K562 (cell line): ENCODE measurements at regions not wholly inside any gene's neighbourhood (a gene's known extent, or its start where the extent isn't known, plus 50 kb on each side); places are given as distances from the start of the nearest gene placed in this dataset.

Experiments used
- ATAC-seq: fragments of 200-7000 bp; cut with Tn5 transposase; 3 replicates; pipeline ENCODE4 v1.9.1; 2020; ENCODE audit warnings: moderate library complexity
- BruUV-seq: library from RNA; stranded (reverse); fragments of 400-500 nt; replicated peaks from 2 replicates; lab custom pipeline; 2021; lab: Mats Ljungman, UMichigan
- CTCF ChIA-PET: fragments of 300-600 bp; formaldehyde crosslinking; extraction: SDS; loops from one replicate; lab custom pipeline; 2021; ENCODE audit warnings: low intra/inter-chr PET ratio; lab: Yijun Ruan, JAX
- POLR2A ChIA-PET: fragments of 300-600, 350-650 bp; sonication (Branson Sonifier 250); formaldehyde crosslinking; extraction: SDS; loops from one replicate; lab custom pipeline; 2021; ENCODE audit warnings: antibody characterized with exemption, inconsistent platforms; lab: Yijun Ruan, JAX
- DNase-seq, 4 experiments: peaks; one replicate each; pipeline versions ENCODE4 v3.0.0 to v3.0.0-alpha.2; 2011 to 2018; ENCODE audit warnings: low spot score in 3 of 4, mixed read lengths in 3 of 4; ENCODE audit errors: extremely low read depth in 1 of 4
- FAIRE-seq: peaks from 2 replicates; lab custom pipeline; 2011; peaks lifted over from hg19 to GRCh38; lab: Jason Lieb, UNC
- H2AFZ ChIP-seq: 2 replicates; pipeline ENCODE4 v1.6.0; 2011; ENCODE audit warnings: low read depth, low read length, control low read depth, inconsistent platforms
- H3K27ac ChIP-seq: fragments of 200-600 bp; 3 replicates; pipeline ENCODE4 v1.8.0; 2011; ENCODE audit warnings: low read depth, mild to moderate bottlenecking, control low read depth, inconsistent platforms, low read length, moderate library complexity, mixed read lengths; ENCODE audit errors: extremely low read depth
- H3K27me3 ChIP-seq, 2 experiments: fragments of 300-600 bp in 1 of 2; 2 replicates in 1 of 2; 3 replicates in 1 of 2; pipeline versions ENCODE4 v1.6.0 to v1.8.0; 2011; ENCODE audit warnings: inconsistent platforms in 2 of 2, low read length in 2 of 2, mild to moderate bottlenecking in 1 of 2, mixed read lengths in 1 of 2, moderate library complexity in 1 of 2; ENCODE audit not compliant: control insufficient read depth in 2 of 2, insufficient read depth in 2 of 2
- H3K36me3 ChIP-seq: fragments of 300-600 bp; 3 replicates; pipeline ENCODE4 v1.8.0; 2011; ENCODE audit warnings: mild to moderate bottlenecking, low read length, inconsistent platforms; ENCODE audit not compliant: control insufficient read depth, insufficient read depth
- H3K4me1 ChIP-seq, 2 experiments: fragments of 200-600 bp in 1 of 2; replicated peaks in 1 of 2; 2 replicates in 1 of 2; 3 replicates in 1 of 2; pipeline versions ENCODE4 v1.5.1 to v1.8.0; 2011; ENCODE audit warnings: inconsistent platforms in 2 of 2, low read length in 2 of 2, mild to moderate bottlenecking in 1 of 2, mixed read lengths in 1 of 2, moderate library complexity in 1 of 2; ENCODE audit not compliant: control insufficient read depth in 2 of 2, insufficient read depth in 2 of 2
- H3K4me2 ChIP-seq: 2 replicates; pipeline ENCODE4 v1.6.1; 2011; ENCODE audit warnings: low read length, control low read depth, inconsistent platforms, mixed read lengths; ENCODE audit not compliant: insufficient read depth
- H3K4me3 ChIP-seq: fragments of 200-600 bp; sonication (generic), shearing (Covaris generic); 2 replicates; pipeline ENCODE4 v1.5.1; 2016; ENCODE audit warnings: control low read depth, inconsistent platforms
- H3K79me2 ChIP-seq: fragments of 200-600 bp; 3 replicates; pipeline ENCODE4 v1.8.0; 2011; ENCODE audit warnings: low read length, inconsistent platforms; ENCODE audit not compliant: control insufficient read depth, insufficient read depth
- H3K9ac ChIP-seq, 2 experiments: 2 replicates each; pipeline versions ENCODE4 v1.6.0 to v1.6.1; 2011; ENCODE audit warnings: low read depth in 2 of 2, low read length in 2 of 2, control low read depth in 1 of 2, inconsistent platforms in 1 of 2, mild to moderate bottlenecking in 1 of 2, mixed read lengths in 1 of 2; ENCODE audit not compliant: insufficient read depth in 1 of 2
- H3K9me1 ChIP-seq: one replicate; pipeline ENCODE4 v1.6.0; 2011; ENCODE audit warnings: inconsistent platforms, mild to moderate bottlenecking, low read length, moderate library complexity; ENCODE audit not compliant: control insufficient read depth, insufficient read depth
- H3K9me3 ChIP-seq: replicated peaks from 2 replicates; pipeline ENCODE4 v1.5.1; 2011; ENCODE audit warnings: low read depth, low read length, inconsistent platforms; ENCODE audit not compliant: control insufficient read depth, insufficient read depth
- H4K20me1 ChIP-seq: replicated peaks from 2 replicates; pipeline ENCODE4 v1.6.1; 2011; ENCODE audit warnings: low read length, inconsistent platforms, mixed read lengths; ENCODE audit not compliant: control insufficient read depth, insufficient read depth
- WGBS: fragments of 100-300 bp; shearing (Covaris generic); methylation state at CpG from one replicate; pipeline ENCODE4 v1.1.6; 2016; ENCODE audit warnings: low coverage, mixed read lengths; ENCODE audit not compliant: insufficient coverage; ENCODE audit errors: missing lambda C conversion rate; 5-methylcytosine and 5-hydroxymethylcytosine counted together
- in situ Hi-C: fragments of 300-500 bp; cut with MboI; formaldehyde crosslinking; loops from 4 replicates; pipeline ENCODE4 v1.15.0; 2018; ENCODE audit warnings: inconsistent platforms, mixed read lengths
- intact Hi-C: fragments of 100-400 bp; cut with micrococcal nuclease; formaldehyde crosslinking; loops from 2 replicates; pipeline ENCODE4 v1.14.2; 2022
- TF ChIP-seq, protein P1 (sequence below): sonication (generic); formaldehyde crosslinking; IDR thresholded peaks from 2 replicates; pipeline ENCODE4 v1.8.1; 2023; ENCODE audit warnings: mild to moderate bottlenecking, missing genetic modification reagents
- TF ChIP-seq, protein P2 (sequence below): fragments of 250-450 bp; sonication (Bioruptor Pico); IDR thresholded peaks from 2 replicates; pipeline ENCODE4 v1.9.0; 2021; ENCODE audit warnings: mild to moderate bottlenecking, inconsistent platforms

DNA sequence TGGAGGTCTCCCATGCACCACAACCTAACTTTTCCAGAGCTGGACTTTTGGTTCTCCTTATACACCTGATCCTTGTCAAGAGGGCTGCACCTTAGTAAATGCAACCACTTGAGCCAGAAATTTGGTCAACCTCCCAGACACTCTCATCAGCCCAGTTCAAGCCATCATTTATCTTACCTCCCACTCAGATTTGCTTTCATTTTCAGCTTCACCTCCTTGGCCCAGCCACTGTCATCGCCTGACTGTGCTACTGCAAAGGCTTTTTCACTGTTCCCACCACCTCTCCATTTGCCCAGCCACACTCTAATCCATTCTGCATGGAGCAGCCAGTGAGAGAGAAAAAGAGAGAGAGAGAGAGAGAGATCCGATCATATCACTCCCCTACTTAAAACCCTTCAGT, 112.4 kb upstream of the DDX18 start:
- no peak overlapping the region for H3K4me2 ChIP-seq
- H3K27me3 ChIP-seq: no peaks in the 10 kb centered on the region
- in situ Hi-C loops (no loop called here), intact Hi-C loops (no loop called here)
- FAIRE-seq: no peak
- ATAC-seq: no peak
- no peaks in the 10 kb centered on the region for H3K9me1 ChIP-seq
- no peaks in the 10 kb centered on the region for H3K9me3 ChIP-seq
- H3K4me1 ChIP-seq: no peaks in the 10 kb centered on the region
- DNase-seq: no peak
- POLR2A ChIA-PET: no interaction called here
- BruUV-seq: no TSS peak
- no peak overlapping the region for H2AFZ ChIP-seq
- H3K9ac ChIP-seq: no peak overlapping the region
- 0% methylated on average over 2 of the region's 2 CpGs for WGBS
- CTCF ChIA-PET: no interaction called here
- H3K4me3 ChIP-seq: no peak overlapping the region
- no peak overlapping the region for H3K27ac ChIP-seq
- TF ChIP-seq, protein P1, sequence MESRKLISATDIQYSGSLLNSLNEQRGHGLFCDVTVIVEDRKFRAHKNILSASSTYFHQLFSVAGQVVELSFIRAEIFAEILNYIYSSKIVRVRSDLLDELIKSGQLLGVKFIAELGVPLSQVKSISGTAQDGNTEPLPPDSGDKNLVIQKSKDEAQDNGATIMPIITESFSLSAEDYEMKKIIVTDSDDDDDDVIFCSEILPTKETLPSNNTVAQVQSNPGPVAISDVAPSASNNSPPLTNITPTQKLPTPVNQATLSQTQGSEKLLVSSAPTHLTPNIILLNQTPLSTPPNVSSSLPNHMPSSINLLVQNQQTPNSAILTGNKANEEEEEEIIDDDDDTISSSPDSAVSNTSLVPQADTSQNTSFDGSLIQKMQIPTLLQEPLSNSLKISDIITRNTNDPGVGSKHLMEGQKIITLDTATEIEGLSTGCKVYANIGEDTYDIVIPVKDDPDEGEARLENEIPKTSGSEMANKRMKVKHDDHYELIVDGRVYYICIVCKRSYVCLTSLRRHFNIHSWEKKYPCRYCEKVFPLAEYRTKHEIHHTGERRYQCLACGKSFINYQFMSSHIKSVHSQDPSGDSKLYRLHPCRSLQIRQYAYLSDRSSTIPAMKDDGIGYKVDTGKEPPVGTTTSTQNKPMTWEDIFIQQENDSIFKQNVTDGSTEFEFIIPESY (CRISPR knock-in tag): no peak
- TF ChIP-seq, protein P2, sequence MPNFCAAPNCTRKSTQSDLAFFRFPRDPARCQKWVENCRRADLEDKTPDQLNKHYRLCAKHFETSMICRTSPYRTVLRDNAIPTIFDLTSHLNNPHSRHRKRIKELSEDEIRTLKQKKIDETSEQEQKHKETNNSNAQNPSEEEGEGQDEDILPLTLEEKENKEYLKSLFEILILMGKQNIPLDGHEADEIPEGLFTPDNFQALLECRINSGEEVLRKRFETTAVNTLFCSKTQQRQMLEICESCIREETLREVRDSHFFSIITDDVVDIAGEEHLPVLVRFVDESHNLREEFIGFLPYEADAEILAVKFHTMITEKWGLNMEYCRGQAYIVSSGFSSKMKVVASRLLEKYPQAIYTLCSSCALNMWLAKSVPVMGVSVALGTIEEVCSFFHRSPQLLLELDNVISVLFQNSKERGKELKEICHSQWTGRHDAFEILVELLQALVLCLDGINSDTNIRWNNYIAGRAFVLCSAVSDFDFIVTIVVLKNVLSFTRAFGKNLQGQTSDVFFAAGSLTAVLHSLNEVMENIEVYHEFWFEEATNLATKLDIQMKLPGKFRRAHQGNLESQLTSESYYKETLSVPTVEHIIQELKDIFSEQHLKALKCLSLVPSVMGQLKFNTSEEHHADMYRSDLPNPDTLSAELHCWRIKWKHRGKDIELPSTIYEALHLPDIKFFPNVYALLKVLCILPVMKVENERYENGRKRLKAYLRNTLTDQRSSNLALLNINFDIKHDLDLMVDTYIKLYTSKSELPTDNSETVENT (CRISPR knock-in tag): no peak
- H3K36me3 ChIP-seq: no peaks in the 10 kb centered on the region
- H4K20me1 ChIP-seq: no peaks in the 10 kb centered on the region
- H3K79me2 ChIP-seq: no peaks in the 10 kb centered on the region
